Glomerular visceral epithelial cell (primary cell): ENCODE measurements at regions not wholly inside any gene's neighbourhood (a gene's known extent, or its start where the extent isn't known, plus 50 kb on each side); places are given as distances from the start of the nearest gene placed in this dataset.

ENCODE experiments used
- DNase-seq: peaks from one replicate; pipeline ENCODE4 v3.0.0-alpha.2; 2016; ENCODE audit errors: extremely low spot score

GRCh38 chr2:38171208-38171855 is 95.4 kb upstream of the CYP1B1 start:
- DNase-seq, result no peak

GRCh38 chr2:38170733-38171132 is 94.8 kb upstream of the CYP1B1 start:
- no peak for DNase-seq

- DNase-seq, result no peak
Observed at GRCh38 chr2:38170067-38170466, 94.1 kb upstream of the CYP1B1 start.

GRCh38 chr2:38168710-38169480 is 92.9 kb upstream of the CYP1B1 start:
- DNase-seq, result peak; percentile 57

GRCh38 chr2:38167968-38168350 is 92.0 kb upstream of the CYP1B1 start:
- DNase-seq, result no peak

GRCh38 chr2:38165698-38166097 is 89.7 kb upstream of the CYP1B1 start:
- DNase-seq, result no peak

- DNase-seq, result peak; percentile 92
Observed at GRCh38 chr2:38164881-38165280, 88.9 kb upstream of the CYP1B1 start.

GRCh38 chr2:38163579-38163978 is 87.6 kb upstream of the CYP1B1 start:
- DNase-seq, result no peak

GRCh38 chr2:38163006-38163405 is 87.1 kb upstream of the CYP1B1 start:
- DNase-seq, result no peak

- no peak for DNase-seq
Observed at GRCh38 chr2:38160516-38160915, 84.6 kb upstream of the CYP1B1 start.

GRCh38 chr2:38159597-38159996 is 83.6 kb upstream of the CYP1B1 start:
- DNase-seq, result no peak

GRCh38 chr2:38159191-38159590 is 83.2 kb upstream of the CYP1B1 start:
- no peak for DNase-seq

- no peak for DNase-seq
Observed at GRCh38 chr2:38158378-38159118, 82.6 kb upstream of the CYP1B1 start.

GRCh38 chr2:38156436-38156835 is 80.5 kb upstream of the CYP1B1 start:
- DNase-seq, result no peak

- no peak for DNase-seq
Observed at GRCh38 chr2:38155015-38155414, 79.1 kb upstream of the CYP1B1 start.

- no peak for DNase-seq
Observed at GRCh38 chr2:38154395-38154794, 78.4 kb upstream of the CYP1B1 start.

- no peak for DNase-seq
Observed at GRCh38 chr2:38153476-38154135, 77.7 kb upstream of the CYP1B1 start.

- no peak for DNase-seq
Observed at GRCh38 chr2:38152913-38153312, 77.0 kb upstream of the CYP1B1 start.

- no peak for DNase-seq
Observed at GRCh38 chr2:38152035-38152434, 76.1 kb upstream of the CYP1B1 start.

GRCh38 chr2:38149531-38149930 is 73.6 kb upstream of the CYP1B1 start:
- DNase-seq, result no peak

GRCh38 chr2:38148501-38148900 is 72.5 kb upstream of the CYP1B1 start:
- peak; percentile 75 for DNase-seq
